Thymus (tissue), 11 donors: ENCODE measurements at regions not wholly inside any gene's neighbourhood (a gene's known extent, or its start where the extent isn't known, plus 50 kb on each side); places are given as distances from the start of the nearest gene placed in this dataset.

ENCODE experiments used
- DNase-seq, 9 donors: peaks; one replicate each; pipeline ENCODE4 v3.0.0-alpha.2; 2013; ENCODE audit warnings: low spot score in 9 of 9, low read depth in 6 of 9, missing footprints in 1 of 9
- H3K27ac ChIP-seq, 2 donors: one replicate each; pipeline ENCODE4 v1.5.1; 2013; ENCODE audit warnings: control low read depth in 1 of 2, low read depth in 1 of 2, low read length in 1 of 2, mild to moderate bottlenecking in 1 of 2, moderate library complexity in 1 of 2
- H3K27me3 ChIP-seq, 2 donors: one replicate each; pipeline ENCODE4 v1.5.1; 2013; ENCODE audit warnings: low read length in 1 of 2; ENCODE audit not compliant: control insufficient read depth in 2 of 2, insufficient read depth in 1 of 2
- H3K36me3 ChIP-seq, 2 donors: one replicate each; pipeline ENCODE4 v1.5.1; 2013; ENCODE audit warnings: low read length in 1 of 2, mild to moderate bottlenecking in 1 of 2, moderate library complexity in 1 of 2; ENCODE audit not compliant: control insufficient read depth in 2 of 2, insufficient read depth in 2 of 2
- H3K4me1 ChIP-seq, 2 donors: one replicate each; pipeline ENCODE4 v1.5.1; 2013; ENCODE audit warnings: low read length in 2 of 2; ENCODE audit not compliant: control insufficient read depth in 2 of 2, insufficient read depth in 2 of 2
- H3K4me3 ChIP-seq, 2 donors: one replicate each; pipeline ENCODE4 v1.5.1; 2013; ENCODE audit warnings: low read length in 2 of 2, control low read depth in 1 of 2, mild to moderate bottlenecking in 1 of 2
- H3K9me3 ChIP-seq, 2 donors: one replicate each; pipeline ENCODE4 v1.5.1; 2013; ENCODE audit warnings: low read length in 1 of 2, mild to moderate bottlenecking in 1 of 2; ENCODE audit not compliant: control insufficient read depth in 2 of 2, insufficient read depth in 1 of 2
- WGBS: extraction: QIAGEN DNeasy Blood & Tissue Kit; methylation state at CpG from one replicate; pipeline ENCODE4 v1.1.7; 2013; 5-methylcytosine and 5-hydroxymethylcytosine counted together
- donor health status: healthy.

- Histone ChIP-seq H3K27ac (no peak overlapping the region), H3K36me3 (no peaks in the 10 kb centered on the region), H3K4me3 (no peak overlapping the region), H3K9me3 (no peaks in the 10 kb centered on the region), H3K27me3 (peaks cover 0 to 6% of the 10 kb centered on the region in 2 donors), H3K4me1 (no peaks in the 10 kb centered on the region)
- DNase-seq = no peak
- 91% methylated on average over 9 of the region's 9 CpGs for WGBS
Observed at GRCh38 chr10:78863140-78863905, 205.4 kb upstream of the ZMIZ1 start.

GRCh38 chr10:78863906-78864239 lies 204.9 kb upstream of the ZMIZ1 start:
- Histone ChIP-seq H3K9me3 (no peaks in the 10 kb centered on the region), H3K36me3 (no peaks in the 10 kb centered on the region), H3K4me3 (no peak overlapping the region), H3K27me3 (peaks cover 0 to 8% of the 10 kb centered on the region in 2 donors), H3K4me1 (no peaks in the 10 kb centered on the region), H3K27ac (no peak overlapping the region)
- WGBS = 100% methylated on average over 1 of the region's 1 CpG
- no peak for DNase-seq

- Histone ChIP-seq H3K4me1 (no peaks in the 10 kb centered on the region), H3K36me3 (no peaks in the 10 kb centered on the region), H3K27me3 (peaks cover 0 to 6% of the 10 kb centered on the region in 2 donors), H3K27ac (no peak overlapping the region), H3K9me3 (no peaks in the 10 kb centered on the region), H3K4me3 (no peak overlapping the region)
- DNase-seq = no peak
- WGBS = 94% methylated on average over 14 of the region's 14 CpGs
Observed at GRCh38 chr10:78864761-78865537, 203.8 kb upstream of the ZMIZ1 start.

GRCh38 chr10:78865538-78865875 lies 203.3 kb upstream of the ZMIZ1 start:
- H3K9me3 ChIP-seq = no peaks in the 10 kb centered on the region
- 94% methylated on average over 4 of the region's 4 CpGs for WGBS
- no peaks in the 10 kb centered on the region for H3K36me3 ChIP-seq
- no peaks in the 10 kb centered on the region for H3K4me1 ChIP-seq
- no peak overlapping the region for H3K4me3 ChIP-seq
- no peak overlapping the region for H3K27ac ChIP-seq
- H3K27me3 ChIP-seq = peaks cover 0 to 11% of the 10 kb centered on the region in 2 donors
- no peak for DNase-seq

GRCh38 chr10:78865931-78866717 lies 202.6 kb upstream of the ZMIZ1 start:
- Histone ChIP-seq H3K27me3 (peaks cover 0 to 13% of the 10 kb centered on the region in 2 donors), H3K4me1 (no peaks in the 10 kb centered on the region), H3K9me3 (no peaks in the 10 kb centered on the region), H3K36me3 (no peaks in the 10 kb centered on the region), H3K27ac (no peak overlapping the region), H3K4me3 (no peak overlapping the region)
- WGBS = 95% methylated on average over 12 of the region's 12 CpGs
- DNase-seq = no peak

- Histone ChIP-seq H3K27ac (no peak overlapping the region), H3K4me1 (no peaks in the 10 kb centered on the region), H3K36me3 (no peaks in the 10 kb centered on the region), H3K9me3 (no peaks in the 10 kb centered on the region), H3K27me3 (peaks cover 0 to 13% of the 10 kb centered on the region in 2 donors), H3K4me3 (no peak overlapping the region)
- no peak for DNase-seq
- WGBS = 95% methylated on average over 7 of the region's 7 CpGs
Observed at GRCh38 chr10:78866731-78867554, 201.8 kb upstream of the ZMIZ1 start.

- H3K36me3 ChIP-seq = no peaks in the 10 kb centered on the region
- peaks cover 0 to 13% of the 10 kb centered on the region in 2 donors for H3K27me3 ChIP-seq
- H3K9me3 ChIP-seq = no peaks in the 10 kb centered on the region
- 87% methylated on average over 4 of the region's 4 CpGs for WGBS
- H3K4me1 ChIP-seq = no peaks in the 10 kb centered on the region
- no peak for DNase-seq
- H3K4me3 ChIP-seq = no peak overlapping the region
- H3K27ac ChIP-seq = no peak overlapping the region
Observed at GRCh38 chr10:78867555-78867939, 201.2 kb upstream of the ZMIZ1 start.

- DNase-seq = no peak
- no peaks in the 10 kb centered on the region for H3K36me3 ChIP-seq
- H3K9me3 ChIP-seq = no peaks in the 10 kb centered on the region
- H3K27ac ChIP-seq = no peak overlapping the region
- H3K27me3 ChIP-seq = peaks cover 0 to 13% of the 10 kb centered on the region in 2 donors
- H3K4me1 ChIP-seq = no peaks in the 10 kb centered on the region
- no peak overlapping the region for H3K4me3 ChIP-seq
- WGBS = 96% methylated on average over 3 of the region's 3 CpGs
Observed at GRCh38 chr10:78868048-78868447, 200.7 kb upstream of the ZMIZ1 start.
